ENCODE measurements at regions not wholly inside any gene's neighbourhood (a gene's known extent, or its start where the extent isn't known, plus 50 kb on each side); places are given as distances from the start of the nearest gene placed in this dataset.

GRCh38 chr16:50933262-50933661, 191.4 kb downstream of the CYLD start:
- Histone ChIP-seq H3K27ac (replicated peaks) (no peak overlapping the region), H3K9me3 (replicated peaks) (no peaks in the 10 kb centered on the region), H3K36me3 (no peaks in the 10 kb centered on the region), H3K27me3 (ENCODE audit: low read depth) (peaks cover 34% of the 10 kb centered on the region), H3K4me1 (no peaks in the 10 kb centered on the region), H3K4me3 (no peak overlapping the region)
- intact Hi-C loops (cut with micrococcal nuclease), result no loop called here
- DNase-seq, result no peak
- no peak for TF ChIP-seq CTCF (IDR thresholded peaks at IDR 0.05; ENCODE audit: borderline replicate concordance)

- H3K4me1 ChIP-seq, result no peaks in the 10 kb centered on the region
- no peaks in the 10 kb centered on the region for H3K9me3 ChIP-seq (replicated peaks)
- peaks cover 29% of the 10 kb centered on the region for H3K27me3 ChIP-seq (ENCODE audit: low read depth)
- H3K4me3 ChIP-seq, result no peak overlapping the region
- DNase-seq, result no peak
- TF ChIP-seq CTCF (IDR thresholded peaks at IDR 0.05; ENCODE audit: borderline replicate concordance), result no peak
- intact Hi-C loops (cut with micrococcal nuclease), result no loop called here
- no peaks in the 10 kb centered on the region for H3K36me3 ChIP-seq
- no peak overlapping the region for H3K27ac ChIP-seq (replicated peaks)
Measured at GRCh38 chr16:50932348-50932935, 190.6 kb downstream of the CYLD start.

GRCh38 chr16:50928065-50928464, 186.2 kb downstream of the CYLD start:
- no peak for DNase-seq
- Histone ChIP-seq H3K4me3 (no peak overlapping the region), H3K9me3 (replicated peaks) (no peaks in the 10 kb centered on the region), H3K4me1 (no peaks in the 10 kb centered on the region), H3K27me3 (ENCODE audit: low read depth) (peaks cover 52% of the 10 kb centered on the region), H3K27ac (replicated peaks) (no peak overlapping the region), H3K36me3 (no peaks in the 10 kb centered on the region)
- intact Hi-C loops (cut with micrococcal nuclease), result no loop called here
- TF ChIP-seq CTCF (IDR thresholded peaks at IDR 0.05; ENCODE audit: borderline replicate concordance), result no peak

GRCh38 chr16:50925758-50926357, 184.0 kb downstream of the CYLD start:
- intact Hi-C loops (cut with micrococcal nuclease), result no loop called here

GRCh38 chr16:50924759-50925545, 183.1 kb downstream of the CYLD start:
- no peak overlapping the region for H3K4me3 ChIP-seq
- no peak for TF ChIP-seq CTCF (IDR thresholded peaks at IDR 0.05; ENCODE audit: borderline replicate concordance)

More at GRCh38 chr16:50925758-50926357, 184.0 kb downstream of the CYLD start:
- Histone ChIP-seq H3K4me3 (no peak overlapping the region), H3K27ac (replicated peaks) (no peak overlapping the region), H3K9me3 (replicated peaks) (no peaks in the 10 kb centered on the region), H3K36me3 (no peaks in the 10 kb centered on the region), H3K27me3 (ENCODE audit: low read depth) (peaks cover 61% of the 10 kb centered on the region), H3K4me1 (no peaks in the 10 kb centered on the region)
- DNase-seq, result no peak
- no peak for TF ChIP-seq CTCF (IDR thresholded peaks at IDR 0.05; ENCODE audit: borderline replicate concordance)

More at GRCh38 chr16:50924759-50925545, 183.1 kb downstream of the CYLD start:
- Histone ChIP-seq H3K36me3 (no peaks in the 10 kb centered on the region), H3K27ac (replicated peaks) (no peak overlapping the region), H3K4me1 (no peaks in the 10 kb centered on the region), H3K9me3 (replicated peaks) (no peaks in the 10 kb centered on the region), H3K27me3 (ENCODE audit: low read depth) (peaks cover 61% of the 10 kb centered on the region)
- intact Hi-C loops (cut with micrococcal nuclease), result no loop called here
- no peak for DNase-seq

Data from left ventricle myocardium inferior (tissue), 1 donor.